ENCODE measurements at regions not wholly inside any gene's neighbourhood (a gene's known extent, or its start where the extent isn't known, plus 50 kb on each side); places are given as distances from the start of the nearest gene placed in this dataset.

DNA sequence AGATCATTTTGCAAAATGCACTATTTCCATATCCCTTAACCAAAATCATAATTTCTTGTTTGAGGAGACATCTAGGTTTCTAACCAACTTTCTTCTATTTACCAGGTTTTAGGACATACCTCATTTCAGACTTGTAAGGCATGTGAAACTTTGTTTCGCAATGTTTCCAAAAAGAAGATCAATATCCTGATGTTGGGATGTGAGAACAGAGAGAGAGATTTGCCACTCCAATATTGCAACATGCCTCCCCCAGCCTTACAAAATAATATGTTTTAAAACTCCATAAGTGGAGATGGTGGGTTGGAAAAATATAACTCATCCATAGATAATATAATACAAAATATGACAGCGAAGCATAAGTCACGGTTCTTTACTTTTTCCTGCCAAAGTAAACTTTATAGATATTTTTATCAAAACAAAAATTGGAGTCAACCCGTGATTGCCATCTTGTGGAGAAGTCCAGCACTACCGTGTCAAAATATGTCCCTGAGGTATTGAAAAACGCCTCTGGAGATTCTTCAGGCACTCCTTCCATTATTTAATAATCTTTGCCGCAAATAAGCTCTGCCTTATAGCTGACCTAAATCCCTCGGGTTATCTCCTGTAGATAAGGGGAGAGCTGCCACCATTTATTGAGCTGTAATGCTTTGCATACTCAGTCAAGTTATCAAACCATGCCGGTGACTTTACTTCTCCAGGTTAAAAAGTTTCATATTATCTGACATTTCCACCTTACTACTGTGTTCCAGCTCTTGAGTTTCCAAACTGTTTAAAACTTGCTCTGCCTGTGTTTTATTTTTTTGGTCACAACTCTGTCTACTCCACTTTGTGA lies 534.2 kb downstream of the HACE1 start:
- no peak for TF ChIP-seq TAF1 (IDR thresholded peaks at IDR 0.05; ENCODE audit: low read depth)
- no peak for TF ChIP-seq TCF12 (IDR thresholded peaks at IDR 0.05; ENCODE audit: low read depth)
- no peak for TF ChIP-seq YY1 (IDR thresholded peaks at IDR 0.05; ENCODE audit: low read depth)
- TF ChIP-seq, protein P1, sequence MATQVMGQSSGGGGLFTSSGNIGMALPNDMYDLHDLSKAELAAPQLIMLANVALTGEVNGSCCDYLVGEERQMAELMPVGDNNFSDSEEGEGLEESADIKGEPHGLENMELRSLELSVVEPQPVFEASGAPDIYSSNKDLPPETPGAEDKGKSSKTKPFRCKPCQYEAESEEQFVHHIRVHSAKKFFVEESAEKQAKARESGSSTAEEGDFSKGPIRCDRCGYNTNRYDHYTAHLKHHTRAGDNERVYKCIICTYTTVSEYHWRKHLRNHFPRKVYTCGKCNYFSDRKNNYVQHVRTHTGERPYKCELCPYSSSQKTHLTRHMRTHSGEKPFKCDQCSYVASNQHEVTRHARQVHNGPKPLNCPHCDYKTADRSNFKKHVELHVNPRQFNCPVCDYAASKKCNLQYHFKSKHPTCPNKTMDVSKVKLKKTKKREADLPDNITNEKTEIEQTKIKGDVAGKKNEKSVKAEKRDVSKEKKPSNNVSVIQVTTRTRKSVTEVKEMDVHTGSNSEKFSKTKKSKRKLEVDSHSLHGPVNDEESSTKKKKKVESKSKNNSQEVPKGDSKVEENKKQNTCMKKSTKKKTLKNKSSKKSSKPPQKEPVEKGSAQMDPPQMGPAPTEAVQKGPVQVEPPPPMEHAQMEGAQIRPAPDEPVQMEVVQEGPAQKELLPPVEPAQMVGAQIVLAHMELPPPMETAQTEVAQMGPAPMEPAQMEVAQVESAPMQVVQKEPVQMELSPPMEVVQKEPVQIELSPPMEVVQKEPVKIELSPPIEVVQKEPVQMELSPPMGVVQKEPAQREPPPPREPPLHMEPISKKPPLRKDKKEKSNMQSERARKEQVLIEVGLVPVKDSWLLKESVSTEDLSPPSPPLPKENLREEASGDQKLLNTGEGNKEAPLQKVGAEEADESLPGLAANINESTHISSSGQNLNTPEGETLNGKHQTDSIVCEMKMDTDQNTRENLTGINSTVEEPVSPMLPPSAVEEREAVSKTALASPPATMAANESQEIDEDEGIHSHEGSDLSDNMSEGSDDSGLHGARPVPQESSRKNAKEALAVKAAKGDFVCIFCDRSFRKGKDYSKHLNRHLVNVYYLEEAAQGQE (IDR thresholded peaks at IDR 0.05; ENCODE audit: low read depth) = no peak
- no peak for TF ChIP-seq CEBPB (IDR thresholded peaks at IDR 0.05)
- TF ChIP-seq, protein P2, sequence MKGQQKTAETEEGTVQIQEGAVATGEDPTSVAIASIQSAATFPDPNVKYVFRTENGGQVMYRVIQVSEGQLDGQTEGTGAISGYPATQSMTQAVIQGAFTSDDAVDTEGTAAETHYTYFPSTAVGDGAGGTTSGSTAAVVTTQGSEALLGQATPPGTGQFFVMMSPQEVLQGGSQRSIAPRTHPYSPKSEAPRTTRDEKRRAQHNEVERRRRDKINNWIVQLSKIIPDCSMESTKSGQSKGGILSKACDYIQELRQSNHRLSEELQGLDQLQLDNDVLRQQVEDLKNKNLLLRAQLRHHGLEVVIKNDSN (IDR thresholded peaks at IDR 0.05) = no peak
- TF ChIP-seq, protein P3, sequence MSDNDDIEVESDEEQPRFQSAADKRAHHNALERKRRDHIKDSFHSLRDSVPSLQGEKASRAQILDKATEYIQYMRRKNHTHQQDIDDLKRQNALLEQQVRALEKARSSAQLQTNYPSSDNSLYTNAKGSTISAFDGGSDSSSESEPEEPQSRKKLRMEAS (IDR thresholded peaks at IDR 0.05) = no peak
- no peak for TF ChIP-seq EP300 (IDR thresholded peaks at IDR 0.05; ENCODE audit: borderline replicate concordance)
- peak; percentile 54 for TF ChIP-seq RAD21 (IDR thresholded peaks at IDR 0.05; ENCODE audit: low read depth)
- no peak for TF ChIP-seq NFIC (IDR thresholded peaks at IDR 0.05)
- no peak for TF ChIP-seq ZBTB7A (IDR thresholded peaks at IDR 0.05; ENCODE audit: low read depth)
- TF ChIP-seq TEAD4 (IDR thresholded peaks at IDR 0.05) = no peak
- TF ChIP-seq EGR1 (IDR thresholded peaks at IDR 0.05) = no peak

Measured in Ishikawa (cell line).